HUDEP-2 (cell line): ENCODE measurements at regions not wholly inside any gene's neighbourhood (a gene's known extent, or its start where the extent isn't known, plus 50 kb on each side); places are given as distances from the start of the nearest gene placed in this dataset.

Experiments used
- DNase-seq, 76 experiments: peaks; one replicate each; lab custom pipeline; 2025; ENCODE audit not compliant: unreplicated experiment in 76 of 76; lab: John Stamatoyannopoulos, UW

GRCh38 chr12:28814246-28814645 is 334.8 kb upstream of the FAR2 start:
- no peak for DNase-seq

GRCh38 chr12:28817524-28817923 is 331.6 kb upstream of the FAR2 start:
- no peak for DNase-seq

GRCh38 chr12:28824193-28824846 is 324.8 kb upstream of the FAR2 start:
- no peak for DNase-seq

GRCh38 chr12:28824849-28825248 is 324.2 kb upstream of the FAR2 start:
- DNase-seq, result no peak

GRCh38 chr12:28826766-28827165 is 322.3 kb upstream of the FAR2 start:
- no peak for DNase-seq

- DNase-seq, result no peak
These were observed 321.2 kb upstream of the FAR2 start for GRCh38 chr12:28827861-28828260.

GRCh38 chr12:28828318-28828717 is 320.8 kb upstream of the FAR2 start:
- no peak for DNase-seq

- DNase-seq, result no peak
These were observed 318.6 kb upstream of the FAR2 start for GRCh38 chr12:28830491-28830890.

GRCh38 chr12:28844718-28845117 is 304.4 kb upstream of the FAR2 start:
- no peak for DNase-seq

GRCh38 chr12:28851781-28852180 is 297.3 kb upstream of the FAR2 start:
- DNase-seq, result no peak

- no peak for DNase-seq
These were observed 293.2 kb upstream of the FAR2 start for GRCh38 chr12:28855761-28856310.

- DNase-seq, result no peak
These were observed 291.7 kb upstream of the FAR2 start for GRCh38 chr12:28857369-28857768.

- DNase-seq, result no peak
These were observed 289.5 kb upstream of the FAR2 start for GRCh38 chr12:28859551-28859950.

- no peak for DNase-seq
These were observed 283.3 kb upstream of the FAR2 start for GRCh38 chr12:28865776-28866175.

- DNase-seq, result no peak
These were observed 282.8 kb upstream of the FAR2 start for GRCh38 chr12:28866296-28866695.

GRCh38 chr12:28866715-28867503 is 282.2 kb upstream of the FAR2 start:
- DNase-seq, result no peak

- no peak for DNase-seq
These were observed 280.7 kb upstream of the FAR2 start for GRCh38 chr12:28868414-28868813.

GRCh38 chr12:28869197-28869596 is 279.9 kb upstream of the FAR2 start:
- no peak for DNase-seq

- no peak for DNase-seq
These were observed 278.1 kb upstream of the FAR2 start for GRCh38 chr12:28870839-28871440.

GRCh38 chr12:28872654-28873268 is 276.3 kb upstream of the FAR2 start:
- peak in 43 of 76 experiments; percentile 1 to 65 (median 14) for DNase-seq

GRCh38 chr12:28874758-28875157 is 274.3 kb upstream of the FAR2 start:
- no peak for DNase-seq
